ENCODE measurements at regions not wholly inside any gene's neighbourhood (a gene's known extent, or its start where the extent isn't known, plus 50 kb on each side); places are given as distances from the start of the nearest gene placed in this dataset.
A peak's percentile ranks its signal among the peaks of the same experiment; 100 is the strongest.

DNA sequence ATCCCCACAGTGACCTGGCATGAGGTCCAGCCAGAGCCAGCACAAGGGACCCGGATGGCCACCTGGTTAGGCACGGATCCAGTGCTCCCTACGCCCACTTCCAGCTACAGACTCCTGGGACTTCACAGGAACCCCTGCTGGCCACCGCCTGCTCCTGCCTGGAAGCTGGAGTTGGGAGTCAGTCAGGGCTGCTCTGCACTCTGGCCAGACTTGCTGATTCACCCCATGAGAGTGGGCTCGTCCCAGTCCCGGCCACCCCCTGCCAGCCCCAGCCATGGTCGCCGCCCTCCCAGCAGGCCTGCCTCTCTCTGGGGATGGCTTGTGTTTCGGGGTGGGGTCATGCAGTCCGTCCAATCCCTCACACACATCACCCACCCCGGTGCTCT lies 125.8 kb downstream of the DLL1 start:
- TF ChIP-seq, protein P1, sequence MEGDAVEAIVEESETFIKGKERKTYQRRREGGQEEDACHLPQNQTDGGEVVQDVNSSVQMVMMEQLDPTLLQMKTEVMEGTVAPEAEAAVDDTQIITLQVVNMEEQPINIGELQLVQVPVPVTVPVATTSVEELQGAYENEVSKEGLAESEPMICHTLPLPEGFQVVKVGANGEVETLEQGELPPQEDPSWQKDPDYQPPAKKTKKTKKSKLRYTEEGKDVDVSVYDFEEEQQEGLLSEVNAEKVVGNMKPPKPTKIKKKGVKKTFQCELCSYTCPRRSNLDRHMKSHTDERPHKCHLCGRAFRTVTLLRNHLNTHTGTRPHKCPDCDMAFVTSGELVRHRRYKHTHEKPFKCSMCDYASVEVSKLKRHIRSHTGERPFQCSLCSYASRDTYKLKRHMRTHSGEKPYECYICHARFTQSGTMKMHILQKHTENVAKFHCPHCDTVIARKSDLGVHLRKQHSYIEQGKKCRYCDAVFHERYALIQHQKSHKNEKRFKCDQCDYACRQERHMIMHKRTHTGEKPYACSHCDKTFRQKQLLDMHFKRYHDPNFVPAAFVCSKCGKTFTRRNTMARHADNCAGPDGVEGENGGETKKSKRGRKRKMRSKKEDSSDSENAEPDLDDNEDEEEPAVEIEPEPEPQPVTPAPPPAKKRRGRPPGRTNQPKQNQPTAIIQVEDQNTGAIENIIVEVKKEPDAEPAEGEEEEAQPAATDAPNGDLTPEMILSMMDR (IDR thresholded peaks at IDR 0.05): peak in 1 of 3 experiments; percentile 24
- TF ChIP-seq POLR2A (IDR thresholded peaks at IDR 0.05; ENCODE audit: low read depth): no peak
- no peak for TF ChIP-seq POLR2AphosphoS5 (IDR thresholded peaks at IDR 0.05)
- no peak for TF ChIP-seq EP300 (IDR thresholded peaks at IDR 0.05)

All from esophagus muscularis mucosa (tissue), 4 donors.